HCT116 (cell line): ENCODE measurements at regions not wholly inside any gene's neighbourhood (a gene's known extent, or its start where the extent isn't known, plus 50 kb on each side); places are given as distances from the start of the nearest gene placed in this dataset.

Experiments
- ATAC-seq: fragments of 200-7000 bp; cut with Tn5 transposase; 2 replicates; pipeline ENCODE4 v1.9.1; 2020; ENCODE audit warnings: mild to moderate bottlenecking, moderate library complexity
- BruUV-seq: library from RNA; stranded (reverse); fragments of 400-500 nt; replicated peaks from 2 replicates; lab custom pipeline; 2021; lab: Mats Ljungman, UMichigan
- CTCF ChIA-PET: fragments of 300-600 bp; sonication (Branson Sonifier 250); formaldehyde crosslinking; loops from one replicate; lab custom pipeline; 2021; ENCODE audit warnings: antibody characterized with exemption; lab: Charles Lee
- POLR2A ChIA-PET: fragments of 300-600, 350-600 bp; sonication (Branson Sonifier 250); formaldehyde crosslinking; loops from one replicate; lab custom pipeline; 2021; ENCODE audit warnings: antibody characterized with exemption; lab: Charles Lee
- RAD21 ChIA-PET, 2 experiments: fragments of 300-600 bp; sonication (Branson Sonifier 250); formaldehyde crosslinking; loops; one replicate each; lab custom pipeline; 2023; ENCODE audit warnings: low total read pairs in 2 of 2; ENCODE audit not compliant: uncharacterized antibody in 2 of 2, unreplicated experiment in 2 of 2, low non-redundant PET in 1 of 2; lab: Charles Lee
- DNase-seq: peaks from one replicate; pipeline ENCODE4 v3.0.0-alpha.2; 2010; ENCODE audit warnings: low read depth, low spot score
- H2AFZ ChIP-seq: fragments of 200-600 bp; shearing (Covaris generic), sonication (generic); 2 replicates; pipeline ENCODE4 v1.6.1; 2017; ENCODE audit warnings: low read depth, mixed run types, mixed read lengths, antibody characterized with exemption, low read length; ENCODE audit not compliant: poor library complexity, severe bottlenecking
- H3K27ac ChIP-seq: 2 replicates; pipeline ENCODE4 v1.5.1; 2012; ENCODE audit warnings: low read depth, low read length
- H3K27me3 ChIP-seq: fragments of 200-600 bp; sonication (generic); 2 replicates; pipeline ENCODE4 v1.6.1; 2016; ENCODE audit warnings: mixed run types, low read length, mixed read lengths; ENCODE audit not compliant: insufficient read depth
- H3K36me3 ChIP-seq, 2 experiments: fragments of 200-500 bp in 1 of 2; fragments of 200-600 bp in 1 of 2; sonication (Bioruptor generic) in 1 of 2; sonication (generic) in 1 of 2; 2 replicates each; pipeline versions ENCODE4 v1.5.1 to v1.6.1; 2014 to 2016; ENCODE audit warnings: low read length in 2 of 2, inconsistent platforms in 1 of 2, mixed read lengths in 1 of 2, mixed run types in 1 of 2; ENCODE audit not compliant: insufficient read depth in 2 of 2, control insufficient read depth in 1 of 2
- H3K4me1 ChIP-seq, 2 experiments: fragments of 200-600 bp in 1 of 2; sonication (generic) in 1 of 2; 2 replicates each; pipeline versions ENCODE4 v1.5.1 to v1.6.1; 2012 to 2017; ENCODE audit warnings: low read length in 2 of 2, inconsistent platforms in 1 of 2, mild to moderate bottlenecking in 1 of 2, mixed read lengths in 1 of 2, mixed run types in 1 of 2, moderate library complexity in 1 of 2; ENCODE audit not compliant: insufficient read depth in 2 of 2, control insufficient read depth in 1 of 2
- H3K4me2 ChIP-seq: fragments of 200-600 bp; sonication (generic); 2 replicates; pipeline ENCODE4 v1.6.1; 2017; ENCODE audit warnings: mixed run types, low read length, mixed read lengths
- H3K4me3 ChIP-seq, 2 experiments: fragments of 200-600 bp in 1 of 2; sonication (generic) in 1 of 2; replicated peaks in 1 of 2; 2 replicates each; pipeline ENCODE4 v1.5.1; 2011 to 2016; ENCODE audit warnings: low read length in 2 of 2, control low read depth in 1 of 2, low read depth in 1 of 2, mild to moderate bottlenecking in 1 of 2, mixed read lengths in 1 of 2, mixed run types in 1 of 2
- H3K79me2 ChIP-seq: fragments of 200-600 bp; sonication (generic); 2 replicates; pipeline ENCODE4 v1.6.1; 2017; ENCODE audit warnings: mild to moderate bottlenecking, mixed run types, low read length, moderate library complexity, mixed read lengths; ENCODE audit not compliant: insufficient read depth
- H3K9ac ChIP-seq: fragments of 200-600 bp; sonication (generic); 2 replicates; pipeline ENCODE4 v1.6.1; 2016; ENCODE audit warnings: low read length, mixed read lengths
- H3K9me2 ChIP-seq: fragments of 200-600 bp; sonication (generic), shearing (Covaris generic); 2 replicates; pipeline ENCODE4 v1.6.1; 2017; ENCODE audit warnings: mixed run types, mild to moderate bottlenecking, moderate library complexity; ENCODE audit not compliant: insufficient read depth
- H3K9me3 ChIP-seq, 2 experiments: fragments of 200-500 bp in 1 of 2; fragments of 200-600 bp in 1 of 2; sonication (Bioruptor generic) in 1 of 2; sonication (generic) in 1 of 2; 2 replicates each; pipeline ENCODE4 v1.6.1; 2014 to 2017; ENCODE audit warnings: low read length in 2 of 2, mixed read lengths in 2 of 2, inconsistent platforms in 1 of 2, low read depth in 1 of 2, mild to moderate bottlenecking in 1 of 2, mixed run types in 1 of 2, moderate library complexity in 1 of 2; ENCODE audit not compliant: control insufficient read depth in 1 of 2, insufficient read depth in 1 of 2
- H4K20me1 ChIP-seq: fragments of 200-600 bp; sonication (generic), shearing (Covaris generic); 2 replicates; pipeline ENCODE4 v1.6.1; 2017; ENCODE audit warnings: mixed run types, mild to moderate bottlenecking, moderate library complexity; ENCODE audit not compliant: insufficient read depth
- EGR1 ChIP-seq: IDR thresholded peaks from 2 replicates; pipeline ENCODE4 v1.6.1; 2012; ENCODE audit warnings: low read depth
- ELF1 ChIP-seq: IDR thresholded peaks from 2 replicates; pipeline ENCODE4 v1.6.1; 2012; ENCODE audit warnings: low read depth, borderline replicate concordance
- EZH2phosphoT487 ChIP-seq: fragments of 200-600 bp; IDR thresholded peaks from 2 replicates; pipeline ENCODE4 v1.6.1; 2018; ENCODE audit warnings: antibody characterized with exemption, borderline replicate concordance
- POLR2AphosphoS5 ChIP-seq: IDR thresholded peaks from 2 replicates; pipeline ENCODE4 v1.6.1; 2011; ENCODE audit warnings: mild to moderate bottlenecking, low read depth, low read length, moderate library complexity
- SP1 ChIP-seq: IDR thresholded peaks from 2 replicates; pipeline ENCODE4 v1.6.1; 2012; ENCODE audit warnings: low read depth
- YY1 ChIP-seq: IDR thresholded peaks from 2 replicates; pipeline ENCODE4 v1.6.1; 2011; ENCODE audit warnings: low read length, low read depth, moderate library complexity, mild to moderate bottlenecking; ENCODE audit not compliant: insufficient replicate concordance; ENCODE audit errors: extremely low read depth
- intact Hi-C: fragments of 100-400 bp; cut with micrococcal nuclease; formaldehyde crosslinking; loops from 2 replicates; pipeline ENCODE4 v1.10.0; 2022
- TF ChIP-seq, protein P1 (sequence below): IDR thresholded peaks from 2 replicates; pipeline ENCODE4 v1.6.1; 2011; ENCODE audit warnings: mild to moderate bottlenecking, low read length, moderate library complexity; ENCODE audit not compliant: insufficient replicate concordance; ENCODE audit errors: extremely low read depth

DNA sequence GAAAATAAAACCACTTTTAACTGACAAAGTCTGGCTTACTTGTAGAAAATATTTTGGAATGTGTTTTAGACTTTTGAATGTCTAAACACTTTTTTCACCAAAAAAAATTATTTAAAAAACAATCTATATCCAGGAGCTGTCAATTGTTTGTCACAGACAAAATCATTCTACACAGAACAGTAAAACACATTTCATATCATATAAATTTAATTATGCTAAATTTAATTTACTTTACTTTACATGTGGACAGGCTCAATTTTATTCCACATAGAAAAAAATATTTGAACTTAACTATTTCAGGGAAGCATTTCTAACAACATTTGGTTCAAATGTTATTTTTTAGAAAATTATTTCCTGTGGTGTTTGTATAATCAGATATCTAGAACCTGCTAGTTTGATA lies 1417.0 kb downstream of the ZPLD1 start:
- RAD21 ChIA-PET = no interaction called here
- no peaks in the 10 kb centered on the region for H3K4me1 ChIP-seq
- H3K79me2 ChIP-seq = no peaks in the 10 kb centered on the region
- BruUV-seq = no TSS peak
- H3K9me3 ChIP-seq = no peaks in the 10 kb centered on the region
- intact Hi-C loops = no loop called here
- H3K36me3 ChIP-seq = no peaks in the 10 kb centered on the region
- POLR2A ChIA-PET = no interaction called here
- no peak for TF ChIP-seq EZH2phosphoT487
- no peak for TF ChIP-seq SP1
- no peak for TF ChIP-seq ELF1
- TF ChIP-seq, protein P1, sequence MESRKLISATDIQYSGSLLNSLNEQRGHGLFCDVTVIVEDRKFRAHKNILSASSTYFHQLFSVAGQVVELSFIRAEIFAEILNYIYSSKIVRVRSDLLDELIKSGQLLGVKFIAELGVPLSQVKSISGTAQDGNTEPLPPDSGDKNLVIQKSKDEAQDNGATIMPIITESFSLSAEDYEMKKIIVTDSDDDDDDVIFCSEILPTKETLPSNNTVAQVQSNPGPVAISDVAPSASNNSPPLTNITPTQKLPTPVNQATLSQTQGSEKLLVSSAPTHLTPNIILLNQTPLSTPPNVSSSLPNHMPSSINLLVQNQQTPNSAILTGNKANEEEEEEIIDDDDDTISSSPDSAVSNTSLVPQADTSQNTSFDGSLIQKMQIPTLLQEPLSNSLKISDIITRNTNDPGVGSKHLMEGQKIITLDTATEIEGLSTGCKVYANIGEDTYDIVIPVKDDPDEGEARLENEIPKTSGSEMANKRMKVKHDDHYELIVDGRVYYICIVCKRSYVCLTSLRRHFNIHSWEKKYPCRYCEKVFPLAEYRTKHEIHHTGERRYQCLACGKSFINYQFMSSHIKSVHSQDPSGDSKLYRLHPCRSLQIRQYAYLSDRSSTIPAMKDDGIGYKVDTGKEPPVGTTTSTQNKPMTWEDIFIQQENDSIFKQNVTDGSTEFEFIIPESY = no peak
- no peak overlapping the region for H3K4me2 ChIP-seq
- DNase-seq (no peak), ATAC-seq (no peak)
- no peak overlapping the region for H3K27ac ChIP-seq
- no peak overlapping the region for H3K4me3 ChIP-seq
- H3K9ac ChIP-seq = no peak overlapping the region
- no peaks in the 10 kb centered on the region for H3K9me2 ChIP-seq
- H2AFZ ChIP-seq = no peak overlapping the region
- CTCF ChIA-PET = no interaction called here
- no peaks in the 10 kb centered on the region for H3K27me3 ChIP-seq
- no peaks in the 10 kb centered on the region for H4K20me1 ChIP-seq

DNA sequence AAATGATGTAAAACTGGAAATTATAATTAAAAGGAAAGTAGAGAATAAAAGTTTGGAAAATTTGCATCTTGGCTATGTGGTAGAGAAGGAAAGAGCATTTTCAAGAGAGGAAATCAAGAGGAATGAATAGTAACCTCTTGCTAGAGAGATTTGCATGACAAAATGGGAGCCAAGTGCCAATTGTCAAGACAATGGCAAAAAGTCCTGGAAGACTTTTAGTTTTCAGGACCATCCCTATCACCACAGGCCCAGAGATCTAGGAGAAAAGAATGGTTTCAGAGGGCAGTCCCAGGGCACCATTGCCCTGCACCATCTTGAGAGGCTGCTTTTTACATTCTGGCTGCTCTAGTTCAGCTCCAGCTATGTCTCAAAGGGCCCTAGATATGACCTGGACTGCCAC lies 1427.6 kb downstream of the ZPLD1 start:
- ChIA-PET POLR2A (no interaction called here), RAD21 (no interaction called here), CTCF (no interaction called here)
- no peaks in the 10 kb centered on the region for H3K27me3 ChIP-seq
- H3K4me2 ChIP-seq = no peak overlapping the region
- no peak for ATAC-seq
- H3K4me1 ChIP-seq = no peaks in the 10 kb centered on the region
- TF ChIP-seq EGR1 (no peak), YY1 (no peak), POLR2AphosphoS5 (no peak)
- H3K9me3 ChIP-seq = no peaks in the 10 kb centered on the region
- no peak overlapping the region for H3K4me3 ChIP-seq
- no peak overlapping the region for H3K9ac ChIP-seq
- no TSS peak for BruUV-seq
- intact Hi-C loops = no loop called here
- no peak overlapping the region for H2AFZ ChIP-seq
- H4K20me1 ChIP-seq = no peaks in the 10 kb centered on the region
- no peaks in the 10 kb centered on the region for H3K79me2 ChIP-seq
- no peak overlapping the region for H3K27ac ChIP-seq
- no peak for DNase-seq
- no peaks in the 10 kb centered on the region for H3K36me3 ChIP-seq
- H3K9me2 ChIP-seq = no peaks in the 10 kb centered on the region
